ENCODE measurements at regions not wholly inside any gene's neighbourhood (a gene's known extent, or its start where the extent isn't known, plus 50 kb on each side); places are given as distances from the start of the nearest gene placed in this dataset.

- Histone ChIP-seq H3K4me2 (ENCODE audit: low read depth, low read length, poor library complexity, severe bottlenecking) (no peak overlapping the region), H4K20me1 (ENCODE audit: insufficient read depth, low read length, poor library complexity, severe bottlenecking) (no peaks in the 10 kb centered on the region), H3K9me3 (ENCODE audit: insufficient read depth, low read depth, low read length) (peaks cover 11% of the 10 kb centered on the region), H3K4me3 (ENCODE audit: low read length, poor library complexity, severe bottlenecking) (no peak overlapping the region), H3K4me1 (ENCODE audit: insufficient read depth, low read length, poor library complexity, severe bottlenecking) (no peaks in the 10 kb centered on the region), H3K9ac (ENCODE audit: low read depth, low read length, poor library complexity, severe bottlenecking) (no peak overlapping the region), H3F3A (ENCODE audit: low read depth) (no peaks in the 10 kb centered on the region), H2AFZ (ENCODE audit: low read length) (no peak overlapping the region), H3K36me3 (ENCODE audit: insufficient read depth, low read length) (no peaks in the 10 kb centered on the region), H3K27me3 (ENCODE audit: insufficient read depth, low read length, poor library complexity, severe bottlenecking) (no peaks in the 10 kb centered on the region), H3K79me2 (ENCODE audit: insufficient read depth, low read length) (no peaks in the 10 kb centered on the region), H3K9me2 (replicated peaks; ENCODE audit: low read depth, low read length) (no peaks in the 10 kb centered on the region)
- TF ChIP-seq EZH2phosphoT487 (IDR thresholded peaks at IDR 0.05; ENCODE audit: borderline replicate concordance): no peak
- no peak for TF ChIP-seq CTCF (conservative IDR thresholded peaks at IDR 0.05; ENCODE audit: low read length)
These were observed 85.3 kb downstream of the C1D start for GRCh38 chr2:67977464-67977863.

- H3K36me3 ChIP-seq (ENCODE audit: insufficient read depth, low read length): no peaks in the 10 kb centered on the region
- TF ChIP-seq CTCF (conservative IDR thresholded peaks at IDR 0.05; ENCODE audit: low read length) (no peak), EZH2phosphoT487 (IDR thresholded peaks at IDR 0.05; ENCODE audit: borderline replicate concordance) (no peak)
These were observed 79.8 kb downstream of the C1D start for GRCh38 chr2:67982956-67983355.

GRCh38 chr2:67984600-67984999 lies 78.2 kb downstream of the C1D start:
- Histone ChIP-seq H3K79me2 (ENCODE audit: insufficient read depth, low read length) (no peaks in the 10 kb centered on the region), H3F3A (ENCODE audit: low read depth) (no peaks in the 10 kb centered on the region), H3K4me3 (ENCODE audit: low read length, poor library complexity, severe bottlenecking) (no peak overlapping the region), H3K9me2 (replicated peaks; ENCODE audit: low read depth, low read length) (no peaks in the 10 kb centered on the region), H3K4me2 (ENCODE audit: low read depth, low read length, poor library complexity, severe bottlenecking) (no peak overlapping the region), H4K20me1 (ENCODE audit: insufficient read depth, low read length, poor library complexity, severe bottlenecking) (no peaks in the 10 kb centered on the region), H3K9ac (ENCODE audit: low read depth, low read length, poor library complexity, severe bottlenecking) (no peak overlapping the region), H3K36me3 (ENCODE audit: insufficient read depth, low read length) (no peaks in the 10 kb centered on the region), H2AFZ (ENCODE audit: low read length) (no peak overlapping the region), H3K4me1 (ENCODE audit: insufficient read depth, low read length, poor library complexity, severe bottlenecking) (no peaks in the 10 kb centered on the region), H3K9me3 (ENCODE audit: insufficient read depth, low read depth, low read length) (peaks cover 11% of the 10 kb centered on the region), H3K27me3 (ENCODE audit: insufficient read depth, low read length, poor library complexity, severe bottlenecking) (no peaks in the 10 kb centered on the region)
- TF ChIP-seq CTCF (conservative IDR thresholded peaks at IDR 0.05; ENCODE audit: low read length) (no peak), EZH2phosphoT487 (IDR thresholded peaks at IDR 0.05; ENCODE audit: borderline replicate concordance) (no peak)

More at GRCh38 chr2:67982956-67983355, 79.8 kb downstream of the C1D start:
- no peak overlapping the region for H3K4me2 ChIP-seq (ENCODE audit: low read depth, low read length, poor library complexity, severe bottlenecking)
- H3K27me3 ChIP-seq (ENCODE audit: insufficient read depth, low read length, poor library complexity, severe bottlenecking): no peaks in the 10 kb centered on the region
- H3K4me1 ChIP-seq (ENCODE audit: insufficient read depth, low read length, poor library complexity, severe bottlenecking): no peaks in the 10 kb centered on the region
- H3K9ac ChIP-seq (ENCODE audit: low read depth, low read length, poor library complexity, severe bottlenecking): no peak overlapping the region
- no peaks in the 10 kb centered on the region for H3K9me2 ChIP-seq (replicated peaks; ENCODE audit: low read depth, low read length)
- no peaks in the 10 kb centered on the region for H4K20me1 ChIP-seq (ENCODE audit: insufficient read depth, low read length, poor library complexity, severe bottlenecking)
- peaks cover 11% of the 10 kb centered on the region for H3K9me3 ChIP-seq (ENCODE audit: insufficient read depth, low read depth, low read length)
- no peaks in the 10 kb centered on the region for H3F3A ChIP-seq (ENCODE audit: low read depth)
- H3K4me3 ChIP-seq (ENCODE audit: low read length, poor library complexity, severe bottlenecking): no peak overlapping the region
- no peak overlapping the region for H2AFZ ChIP-seq (ENCODE audit: low read length)
- H3K79me2 ChIP-seq (ENCODE audit: insufficient read depth, low read length): no peaks in the 10 kb centered on the region
